ENCODE measurements at regions not wholly inside any gene's neighbourhood (a gene's known extent, or its start where the extent isn't known, plus 50 kb on each side); places are given as distances from the start of the nearest gene placed in this dataset.

GRCh38 chr6:95274686-95275235 is 302.6 kb upstream of the MANEA start:
- no peak for TF ChIP-seq EP300 (IDR thresholded peaks at IDR 0.05)
- TF ChIP-seq, protein P1, sequence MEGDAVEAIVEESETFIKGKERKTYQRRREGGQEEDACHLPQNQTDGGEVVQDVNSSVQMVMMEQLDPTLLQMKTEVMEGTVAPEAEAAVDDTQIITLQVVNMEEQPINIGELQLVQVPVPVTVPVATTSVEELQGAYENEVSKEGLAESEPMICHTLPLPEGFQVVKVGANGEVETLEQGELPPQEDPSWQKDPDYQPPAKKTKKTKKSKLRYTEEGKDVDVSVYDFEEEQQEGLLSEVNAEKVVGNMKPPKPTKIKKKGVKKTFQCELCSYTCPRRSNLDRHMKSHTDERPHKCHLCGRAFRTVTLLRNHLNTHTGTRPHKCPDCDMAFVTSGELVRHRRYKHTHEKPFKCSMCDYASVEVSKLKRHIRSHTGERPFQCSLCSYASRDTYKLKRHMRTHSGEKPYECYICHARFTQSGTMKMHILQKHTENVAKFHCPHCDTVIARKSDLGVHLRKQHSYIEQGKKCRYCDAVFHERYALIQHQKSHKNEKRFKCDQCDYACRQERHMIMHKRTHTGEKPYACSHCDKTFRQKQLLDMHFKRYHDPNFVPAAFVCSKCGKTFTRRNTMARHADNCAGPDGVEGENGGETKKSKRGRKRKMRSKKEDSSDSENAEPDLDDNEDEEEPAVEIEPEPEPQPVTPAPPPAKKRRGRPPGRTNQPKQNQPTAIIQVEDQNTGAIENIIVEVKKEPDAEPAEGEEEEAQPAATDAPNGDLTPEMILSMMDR (IDR thresholded peaks at IDR 0.05), result no peak
